Natural killer cell (primary cell): ENCODE measurements at regions not wholly inside any gene's neighbourhood (a gene's known extent, or its start where the extent isn't known, plus 50 kb on each side); places are given as distances from the start of the nearest gene placed in this dataset.
"Not testable (repeated sequence)": the region's sequence is repeated elsewhere in the genome, so short reads cannot be mapped to it uniquely, and the experiment has no call there.

Experiments used
- ATAC-seq, 3 donors: fragments of 150-1000 bp in 2 of 3; fragments of 200-7000 bp in 1 of 3; cut with Tn5 transposase; 1 replicate in 1 of 3; 2 replicates in 2 of 3; pipeline ENCODE4 v1.10.0; 2021; ENCODE audit warnings: mild to moderate bottlenecking in 2 of 3, moderate library complexity in 2 of 3
- DNase-seq, 2 donors: peaks; one replicate each; pipeline versions ENCODE4 v3.0.0 to v3.0.0-alpha.2; 2013 to 2021; ENCODE audit warnings: mixed read lengths in 1 of 2
- H3K27ac ChIP-seq: one replicate; pipeline ENCODE4 v1.5.1; 2013; ENCODE audit warnings: mild to moderate bottlenecking, low read length
- H3K27me3 ChIP-seq: one replicate; pipeline ENCODE4 v1.6.1; 2013; ENCODE audit warnings: low read length; ENCODE audit not compliant: control insufficient read depth, insufficient read depth
- H3K36me3 ChIP-seq: one replicate; pipeline ENCODE4 v1.6.1; 2013; ENCODE audit warnings: low read length; ENCODE audit not compliant: control insufficient read depth, insufficient read depth
- H3K4me1 ChIP-seq: one replicate; pipeline ENCODE4 v1.6.1; 2013; ENCODE audit warnings: low read length; ENCODE audit not compliant: control insufficient read depth, insufficient read depth
- H3K4me3 ChIP-seq: one replicate; pipeline ENCODE4 v1.5.1; 2013; ENCODE audit warnings: low read length
- H3K9me3 ChIP-seq: one replicate; pipeline ENCODE4 v1.6.1; 2013; ENCODE audit warnings: low read length; ENCODE audit not compliant: control insufficient read depth, insufficient read depth
- H3K27ac Mint-ChIP-seq, 2 donors: one replicate each; pipeline ENCODE4 v1.8.0; 2022; ENCODE audit warnings: mild to moderate bottlenecking in 2 of 2, mixed read lengths in 2 of 2, moderate library complexity in 1 of 2
- H3K27me3 Mint-ChIP-seq, 2 donors: one replicate each; pipeline ENCODE4 v1.8.0; 2022; ENCODE audit warnings: low read depth in 2 of 2, mixed read lengths in 2 of 2
- H3K36me3 Mint-ChIP-seq: one replicate; pipeline ENCODE4 v1.8.0; 2022; ENCODE audit warnings: mixed read lengths
- H3K4me1 Mint-ChIP-seq, 2 donors: one replicate each; pipeline ENCODE4 v1.8.0; 2022; ENCODE audit warnings: mixed read lengths in 2 of 2
- H3K4me3 Mint-ChIP-seq: one replicate; pipeline ENCODE4 v1.8.0; 2022; ENCODE audit warnings: mild to moderate bottlenecking, moderate library complexity, mixed read lengths
- H3K9me3 Mint-ChIP-seq, 2 donors: one replicate each; pipeline ENCODE4 v1.8.0; 2022; ENCODE audit warnings: mixed read lengths in 2 of 2
- WGBS: methylation state at CpG from one replicate; pipeline ENCODE4 v1.1.7; 2013; ENCODE audit warnings: missing lambda C conversion rate; ENCODE audit not compliant: insufficient coverage; 5-methylcytosine and 5-hydroxymethylcytosine counted together
- intact Hi-C: fragments of 100-400 bp; cut with micrococcal nuclease; formaldehyde crosslinking; loops from one replicate; pipeline ENCODE4 v1.14.2; 2022
- TF ChIP-seq, protein P1 (sequence below): fragments of 200-600 bp; IDR thresholded peaks from one replicate; pipeline ENCODE4 v1.8.0; 2022; ENCODE audit warnings: antibody characterized with exemption

DNA sequence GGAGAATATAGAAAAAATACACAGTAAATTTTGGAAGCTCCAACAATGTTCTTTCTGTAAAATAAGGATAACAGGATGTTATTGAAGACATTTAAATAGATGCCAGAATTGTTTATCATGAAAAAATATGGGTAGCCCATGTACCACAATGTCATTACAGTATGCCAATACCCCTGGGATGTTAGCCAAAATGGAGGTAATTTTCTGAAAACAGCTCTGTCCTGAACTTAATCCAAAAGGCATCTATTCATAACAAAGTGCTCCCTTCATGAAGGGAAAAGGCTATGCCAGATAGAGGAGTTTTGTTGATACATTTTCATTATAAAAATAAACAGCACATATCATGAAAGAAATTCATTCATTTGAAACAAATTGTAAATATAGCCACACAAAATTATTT is 1902.6 kb upstream of the AGA start:
- no peak for DNase-seq
- H3K9me3 Mint-ChIP-seq, result peaks cover 11 to 21% of the 10 kb centered on the region in 2 donors
- ATAC-seq, result no peak
- H3K4me1 ChIP-seq, result no peaks in the 10 kb centered on the region
- H3K36me3 ChIP-seq, result no peaks in the 10 kb centered on the region
- H3K27me3 ChIP-seq, result no peaks in the 10 kb centered on the region
- peaks cover 6% of the 10 kb centered on the region for H3K9me3 ChIP-seq
- intact Hi-C loops, result no loop called here
- no peak overlapping the region for H3K4me3 Mint-ChIP-seq
- no peaks in the 10 kb centered on the region for H3K4me1 Mint-ChIP-seq
- peaks cover 14% of the 10 kb centered on the region for H3K36me3 Mint-ChIP-seq
- H3K27me3 Mint-ChIP-seq, result no peaks in the 10 kb centered on the region
- no peak overlapping the region for H3K4me3 ChIP-seq
- TF ChIP-seq, protein P1, sequence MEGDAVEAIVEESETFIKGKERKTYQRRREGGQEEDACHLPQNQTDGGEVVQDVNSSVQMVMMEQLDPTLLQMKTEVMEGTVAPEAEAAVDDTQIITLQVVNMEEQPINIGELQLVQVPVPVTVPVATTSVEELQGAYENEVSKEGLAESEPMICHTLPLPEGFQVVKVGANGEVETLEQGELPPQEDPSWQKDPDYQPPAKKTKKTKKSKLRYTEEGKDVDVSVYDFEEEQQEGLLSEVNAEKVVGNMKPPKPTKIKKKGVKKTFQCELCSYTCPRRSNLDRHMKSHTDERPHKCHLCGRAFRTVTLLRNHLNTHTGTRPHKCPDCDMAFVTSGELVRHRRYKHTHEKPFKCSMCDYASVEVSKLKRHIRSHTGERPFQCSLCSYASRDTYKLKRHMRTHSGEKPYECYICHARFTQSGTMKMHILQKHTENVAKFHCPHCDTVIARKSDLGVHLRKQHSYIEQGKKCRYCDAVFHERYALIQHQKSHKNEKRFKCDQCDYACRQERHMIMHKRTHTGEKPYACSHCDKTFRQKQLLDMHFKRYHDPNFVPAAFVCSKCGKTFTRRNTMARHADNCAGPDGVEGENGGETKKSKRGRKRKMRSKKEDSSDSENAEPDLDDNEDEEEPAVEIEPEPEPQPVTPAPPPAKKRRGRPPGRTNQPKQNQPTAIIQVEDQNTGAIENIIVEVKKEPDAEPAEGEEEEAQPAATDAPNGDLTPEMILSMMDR, result no peak
- H3K27ac ChIP-seq, result no peak overlapping the region
- H3K27ac Mint-ChIP-seq, result no peak overlapping the region

DNA sequence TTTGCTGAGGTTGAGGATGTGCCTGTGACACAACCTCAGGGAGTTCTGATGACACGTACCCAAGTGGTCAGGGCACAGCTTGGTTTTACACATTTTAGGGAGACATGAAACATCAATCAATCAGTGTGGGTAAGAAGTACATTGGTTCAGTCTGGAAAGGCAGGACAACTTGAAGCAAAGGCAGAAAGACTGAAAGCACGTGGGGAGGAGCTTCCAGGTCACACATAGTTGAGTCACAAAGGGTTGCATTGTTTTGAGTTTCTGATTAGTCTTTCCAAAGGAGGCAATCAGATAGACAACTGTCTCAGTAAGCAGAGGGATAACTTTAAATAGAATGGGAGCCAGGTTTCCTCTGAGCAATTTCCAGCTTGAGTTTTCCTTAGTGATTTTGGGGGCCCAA is 1910.0 kb upstream of the AGA start:
- TF ChIP-seq, protein P1, result no peak
- Histone ChIP-seq H3K27me3 (no peaks in the 10 kb centered on the region), H3K9me3 (peaks cover 7% of the 10 kb centered on the region), H3K4me3 (no peak overlapping the region), H3K36me3 (no peaks in the 10 kb centered on the region), H3K27ac (no peak overlapping the region), H3K4me1 (no peaks in the 10 kb centered on the region)
- Mint-ChIP-seq H3K4me3 (no peak overlapping the region), H3K36me3 (peaks cover 15% of the 10 kb centered on the region), H3K27me3 (no peaks in the 10 kb centered on the region), H3K9me3 (peaks cover 16 to 26% of the 10 kb centered on the region in 2 donors), H3K27ac (no peak overlapping the region), H3K4me1 (no peaks in the 10 kb centered on the region)
- DNase-seq, result no peak
- intact Hi-C loops, result no loop called here
- no peak for ATAC-seq
- 78% methylated on average over 2 of the region's 2 CpGs for WGBS

DNA sequence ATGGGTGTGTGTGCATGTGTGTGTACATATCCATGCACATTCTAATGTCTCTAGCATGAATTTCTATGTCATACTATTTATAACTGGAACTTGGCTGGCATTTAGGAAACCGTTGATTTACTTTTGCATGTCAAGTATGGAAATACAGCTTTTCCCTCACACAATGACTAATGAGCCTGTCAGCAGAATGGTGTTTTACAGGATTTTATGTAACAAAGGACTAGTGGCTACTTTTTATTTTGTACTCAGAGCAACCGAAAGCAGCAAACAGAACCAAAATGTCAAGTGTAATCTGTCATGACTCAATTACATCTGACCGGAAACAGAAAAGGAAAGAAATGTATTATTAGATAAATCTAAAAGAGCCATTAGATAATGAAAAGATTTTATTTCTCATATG is 1911.5 kb upstream of the AGA start:
- Histone ChIP-seq H3K4me1 (no peaks in the 10 kb centered on the region), H3K4me3 (no peak overlapping the region), H3K36me3 (no peaks in the 10 kb centered on the region), H3K27me3 (no peaks in the 10 kb centered on the region), H3K27ac (no peak overlapping the region), H3K9me3 (peaks cover 3% of the 10 kb centered on the region)
- Mint-ChIP-seq H3K36me3 (peaks cover 7% of the 10 kb centered on the region), H3K27ac (no peak overlapping the region), H3K27me3 (no peaks in the 10 kb centered on the region), H3K4me1 (no peaks in the 10 kb centered on the region), H3K9me3 (peaks cover 13 to 27% of the 10 kb centered on the region in 2 donors), H3K4me3 (no peak overlapping the region)
- no peak for DNase-seq
- WGBS, result 29% methylated on average over 1 of the region's 3 CpGs
- TF ChIP-seq, protein P1, result no peak
- ATAC-seq, result no peak
- intact Hi-C loops, result no loop called here

DNA sequence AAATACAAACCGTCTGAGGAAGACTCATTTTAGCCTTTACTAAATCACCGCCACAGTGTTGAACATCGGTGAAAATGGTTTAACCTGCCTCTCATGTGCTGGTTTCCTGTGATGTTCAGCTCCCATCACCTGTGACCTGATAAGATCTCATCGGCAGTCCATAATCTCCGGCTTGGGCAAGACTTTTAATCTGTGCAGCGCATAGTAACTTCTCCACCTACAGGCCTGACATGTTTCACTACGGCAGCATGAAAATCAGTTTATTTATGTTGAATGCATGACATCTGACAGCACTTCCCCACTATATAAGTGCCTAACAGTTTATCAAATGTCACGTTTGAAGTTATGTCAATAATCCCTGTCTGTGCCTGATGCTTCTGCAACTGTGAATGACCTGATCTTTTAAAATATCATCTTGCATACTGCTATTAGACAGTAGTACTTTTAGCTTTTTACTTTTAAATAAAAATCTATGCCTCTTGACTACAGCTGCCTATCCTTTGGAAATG is 1919.8 kb upstream of the AGA start:
- no peak for ATAC-seq
- Mint-ChIP-seq H3K4me1 (no peaks in the 10 kb centered on the region), H3K9me3 (peaks cover 10 to 25% of the 10 kb centered on the region in 2 donors), H3K27me3 (no peaks in the 10 kb centered on the region), H3K36me3 (no peaks in the 10 kb centered on the region), H3K4me3 (no peak overlapping the region), H3K27ac (no peak overlapping the region)
- H3K4me3 ChIP-seq, result no peak overlapping the region
- DNase-seq, result no peak
- no peaks in the 10 kb centered on the region for H3K4me1 ChIP-seq
- intact Hi-C loops, result no loop called here
- 72% methylated on average over 8 of the region's 8 CpGs for WGBS
- H3K36me3 ChIP-seq, result no peaks in the 10 kb centered on the region
- no peak overlapping the region for H3K27ac ChIP-seq
- TF ChIP-seq, protein P1, result no peak
- H3K27me3 ChIP-seq, result no peaks in the 10 kb centered on the region
- no peaks in the 10 kb centered on the region for H3K9me3 ChIP-seq

DNA sequence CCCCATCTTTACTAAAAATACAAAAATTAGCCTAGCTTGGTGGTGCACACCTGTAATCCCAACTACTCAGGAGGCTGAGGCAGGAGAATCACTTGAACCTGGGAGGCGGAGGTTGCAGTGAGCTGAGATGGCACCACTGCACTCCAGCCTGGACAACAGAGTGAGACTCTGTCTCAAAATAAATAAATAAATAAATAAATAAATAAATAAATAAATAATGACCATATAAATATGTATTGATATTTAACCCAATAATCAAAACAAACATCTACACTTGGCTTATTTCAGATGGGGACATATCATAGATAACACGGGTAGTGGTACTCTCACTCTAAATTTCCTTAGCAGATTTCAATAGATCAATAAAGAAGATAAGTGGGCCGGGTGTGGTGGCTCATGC is 1923.7 kb upstream of the AGA start:
- H3K27me3 ChIP-seq, H3K4me3 ChIP-seq, H3K4me3 Mint-ChIP-seq, H3K36me3 Mint-ChIP-seq, H3K27ac ChIP-seq, ATAC-seq, intact Hi-C loops, H3K36me3 ChIP-seq, H3K27me3 Mint-ChIP-seq, H3K4me1 Mint-ChIP-seq, H3K27ac Mint-ChIP-seq, DNase-seq, H3K9me3 ChIP-seq, H3K4me1 ChIP-seq: not testable (repeated sequence)
- 100% methylated on average over 1 of the region's 3 CpGs for WGBS
- H3K9me3 Mint-ChIP-seq, result peaks cover 5 to 12% of the 10 kb centered on the region in 2 donors
